Mucosa of stomach (tissue), 1 donor: ENCODE measurements at regions not wholly inside any gene's neighbourhood (a gene's known extent, or its start where the extent isn't known, plus 50 kb on each side); places are given as distances from the start of the nearest gene placed in this dataset.

Experiments
- H3K27me3 ChIP-seq: one replicate; pipeline ENCODE4 v1.7.0; 2013; ENCODE audit warnings: mild to moderate bottlenecking, low read length; ENCODE audit not compliant: control insufficient read depth, insufficient read depth
- H3K36me3 ChIP-seq: one replicate; pipeline ENCODE4 v1.7.0; 2013; ENCODE audit warnings: low read length; ENCODE audit not compliant: control insufficient read depth, insufficient read depth
- H3K4me1 ChIP-seq: one replicate; pipeline ENCODE4 v1.7.0; 2013; ENCODE audit warnings: mild to moderate bottlenecking, low read length; ENCODE audit not compliant: control insufficient read depth, insufficient read depth
- H3K4me3 ChIP-seq: one replicate; pipeline ENCODE4 v1.7.0; 2013; ENCODE audit warnings: low read length
- H3K9ac ChIP-seq: one replicate; pipeline ENCODE4 v1.7.0; 2013; ENCODE audit warnings: mild to moderate bottlenecking, low read length, moderate library complexity
- H3K9me3 ChIP-seq: one replicate; pipeline ENCODE4 v1.7.0; 2013; ENCODE audit warnings: mild to moderate bottlenecking, low read length, moderate library complexity; ENCODE audit not compliant: control insufficient read depth
- donor health status: Pancreatic carcinoma.

DNA sequence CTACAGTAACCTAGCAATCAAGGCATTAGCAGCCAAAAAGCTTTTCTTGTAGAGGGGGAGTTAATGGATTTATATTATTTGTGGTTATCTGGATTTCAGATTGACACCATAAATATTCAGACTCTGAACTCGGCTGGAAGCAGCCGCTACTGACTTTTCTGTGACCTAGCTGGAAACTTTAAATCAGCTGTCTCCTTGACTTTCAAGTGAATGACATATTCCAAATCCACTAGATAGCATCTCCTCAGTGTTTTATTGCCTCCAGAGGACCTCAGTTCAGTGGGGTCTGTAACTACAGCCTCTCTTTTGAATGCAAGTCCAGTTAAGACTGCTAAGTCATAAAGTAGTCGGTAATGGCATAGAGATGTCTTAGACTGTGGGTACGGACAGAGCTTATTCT, 448.5 kb downstream of the NUF2 start:
- no peaks in the 10 kb centered on the region for H3K36me3 ChIP-seq
- no peaks in the 10 kb centered on the region for H3K27me3 ChIP-seq
- no peak overlapping the region for H3K4me3 ChIP-seq
- H3K9ac ChIP-seq, result no peak overlapping the region
- H3K4me1 ChIP-seq, result no peaks in the 10 kb centered on the region
- H3K9me3 ChIP-seq, result no peaks in the 10 kb centered on the region

- Histone ChIP-seq H3K4me1 (no peaks in the 10 kb centered on the region), H3K9me3 (no peaks in the 10 kb centered on the region), H3K9ac (no peak overlapping the region), H3K27me3 (no peaks in the 10 kb centered on the region), H3K4me3 (no peak overlapping the region), H3K36me3 (no peaks in the 10 kb centered on the region)
These were observed 449.9 kb downstream of the NUF2 start for GRCh38 chr1:163771637-163772036.

GRCh38 chr1:163772246-163772645, 450.5 kb downstream of the NUF2 start:
- H3K27me3 ChIP-seq, result no peaks in the 10 kb centered on the region
- H3K36me3 ChIP-seq, result no peaks in the 10 kb centered on the region
- no peak overlapping the region for H3K4me3 ChIP-seq
- no peaks in the 10 kb centered on the region for H3K4me1 ChIP-seq
- no peak overlapping the region for H3K9ac ChIP-seq
- no peaks in the 10 kb centered on the region for H3K9me3 ChIP-seq

DNA sequence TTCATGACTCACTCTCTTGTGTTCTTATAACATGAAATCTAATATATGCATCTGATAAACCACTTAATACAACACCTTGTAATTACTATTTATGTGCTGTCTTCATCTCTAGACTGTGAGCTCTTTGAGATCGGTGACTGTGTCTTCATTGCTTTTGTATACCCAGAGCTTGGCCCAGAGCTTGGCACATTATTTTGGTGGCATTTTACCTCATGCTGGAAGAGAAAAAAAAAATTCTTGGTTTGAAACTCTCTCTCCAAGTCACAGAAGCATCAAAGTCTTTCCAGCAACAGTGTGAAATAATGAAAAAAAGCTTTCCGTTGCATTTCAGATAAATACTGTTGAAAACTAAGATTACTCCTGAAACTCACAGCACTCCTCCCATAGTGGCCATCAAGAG, 451.6 kb downstream of the NUF2 start:
- no peak overlapping the region for H3K9ac ChIP-seq
- no peaks in the 10 kb centered on the region for H3K27me3 ChIP-seq
- H3K9me3 ChIP-seq, result no peaks in the 10 kb centered on the region
- H3K4me1 ChIP-seq, result no peaks in the 10 kb centered on the region
- no peak overlapping the region for H3K4me3 ChIP-seq
- no peaks in the 10 kb centered on the region for H3K36me3 ChIP-seq

GRCh38 chr1:163774401-163774945, 452.7 kb downstream of the NUF2 start:
- Histone ChIP-seq H3K27me3 (no peaks in the 10 kb centered on the region), H3K36me3 (no peaks in the 10 kb centered on the region), H3K9ac (no peak overlapping the region), H3K4me1 (no peaks in the 10 kb centered on the region), H3K4me3 (no peak overlapping the region), H3K9me3 (no peaks in the 10 kb centered on the region)

DNA sequence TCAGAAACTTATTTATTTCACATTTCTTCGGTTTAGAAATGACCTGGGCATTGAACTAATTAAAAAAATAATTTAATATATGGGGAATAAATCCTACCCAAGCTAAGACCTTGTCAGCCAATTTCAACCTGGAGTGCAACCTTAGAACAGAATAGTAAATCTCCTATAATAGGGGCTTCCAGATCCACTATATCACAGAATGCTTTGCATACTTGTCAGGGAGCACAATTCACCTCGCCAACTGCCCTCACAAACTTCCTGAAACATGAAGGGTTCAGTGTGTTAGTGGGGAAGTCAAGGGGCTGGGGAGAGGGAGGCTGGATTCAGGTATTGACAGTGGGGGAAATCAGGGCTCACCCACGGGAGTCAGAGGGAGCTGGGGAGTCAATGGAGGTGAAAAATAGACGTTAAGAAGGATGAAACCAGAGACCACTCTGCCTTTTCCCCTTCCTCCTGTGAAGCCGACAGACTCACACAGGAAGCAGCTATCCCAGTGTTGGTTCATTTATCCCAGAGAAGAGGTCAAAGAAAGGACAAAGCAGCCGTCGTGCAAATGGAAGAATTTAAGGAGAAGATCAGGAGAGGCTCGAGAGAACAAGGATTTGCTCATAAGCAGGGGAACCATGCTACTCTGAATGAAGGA, 453.3 kb downstream of the NUF2 start:
- no peak overlapping the region for H3K9ac ChIP-seq
- H3K36me3 ChIP-seq, result no peaks in the 10 kb centered on the region
- H3K27me3 ChIP-seq, result no peaks in the 10 kb centered on the region
- no peaks in the 10 kb centered on the region for H3K4me1 ChIP-seq
- H3K9me3 ChIP-seq, result no peaks in the 10 kb centered on the region
- H3K4me3 ChIP-seq, result no peak overlapping the region

GRCh38 chr1:163777205-163777604, 455.5 kb downstream of the NUF2 start:
- Histone ChIP-seq H3K36me3 (no peaks in the 10 kb centered on the region), H3K4me1 (no peaks in the 10 kb centered on the region), H3K4me3 (no peak overlapping the region), H3K27me3 (no peaks in the 10 kb centered on the region), H3K9ac (no peak overlapping the region), H3K9me3 (no peaks in the 10 kb centered on the region)

- H3K9me3 ChIP-seq, result no peaks in the 10 kb centered on the region
- H3K4me1 ChIP-seq, result no peaks in the 10 kb centered on the region
- H3K36me3 ChIP-seq, result no peaks in the 10 kb centered on the region
- no peak overlapping the region for H3K9ac ChIP-seq
- no peak overlapping the region for H3K4me3 ChIP-seq
- H3K27me3 ChIP-seq, result no peaks in the 10 kb centered on the region
These were observed 459.4 kb downstream of the NUF2 start for GRCh38 chr1:163781146-163781545.

GRCh38 chr1:163785868-163786405, 464.2 kb downstream of the NUF2 start:
- no peak overlapping the region for H3K4me3 ChIP-seq
- peaks cover 10% of the 10 kb centered on the region for H3K4me1 ChIP-seq
- no peaks in the 10 kb centered on the region for H3K27me3 ChIP-seq
- H3K9me3 ChIP-seq, result no peaks in the 10 kb centered on the region
- H3K36me3 ChIP-seq, result no peaks in the 10 kb centered on the region
- H3K9ac ChIP-seq, result no peak overlapping the region

- Histone ChIP-seq H3K36me3 (no peaks in the 10 kb centered on the region), H3K9ac (no peak overlapping the region), H3K27me3 (no peaks in the 10 kb centered on the region), H3K4me3 (no peak overlapping the region), H3K4me1 (peaks cover 10% of the 10 kb centered on the region), H3K9me3 (no peaks in the 10 kb centered on the region)
These were observed 468.2 kb downstream of the NUF2 start for GRCh38 chr1:163789911-163790310.

- no peaks in the 10 kb centered on the region for H3K27me3 ChIP-seq
- no peaks in the 10 kb centered on the region for H3K36me3 ChIP-seq
- H3K4me3 ChIP-seq, result no peak overlapping the region
- no peaks in the 10 kb centered on the region for H3K9me3 ChIP-seq
- H3K9ac ChIP-seq, result no peak overlapping the region
- H3K4me1 ChIP-seq, result peaks cover 13% of the 10 kb centered on the region
These were observed 472.8 kb downstream of the NUF2 start for GRCh38 chr1:163794551-163794950.

DNA sequence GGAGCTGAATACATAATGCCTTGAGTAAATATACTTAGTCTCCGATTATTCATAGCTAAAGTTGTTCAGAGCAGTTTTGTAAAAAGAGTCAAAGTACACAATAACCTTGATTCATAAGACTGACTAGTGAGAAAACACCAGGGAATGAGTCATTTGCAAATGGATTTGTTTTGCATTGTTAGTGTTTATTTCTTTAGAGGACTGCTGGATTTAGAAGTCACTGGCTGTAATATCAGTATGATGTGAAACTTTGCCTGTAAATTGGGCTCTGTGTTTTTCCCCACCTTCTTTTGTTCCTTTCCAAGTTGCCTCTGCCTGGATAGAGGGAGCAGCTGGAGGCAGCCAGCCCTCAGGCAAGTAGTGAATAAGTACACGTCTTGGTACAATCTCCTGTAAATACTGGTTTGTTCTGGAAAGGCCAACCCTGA, 474.7 kb downstream of the NUF2 start:
- no peaks in the 10 kb centered on the region for H3K9me3 ChIP-seq
- H3K36me3 ChIP-seq, result no peaks in the 10 kb centered on the region
- H3K4me3 ChIP-seq, result no peak overlapping the region
- no peak overlapping the region for H3K9ac ChIP-seq
- H3K4me1 ChIP-seq, result peaks cover 9% of the 10 kb centered on the region
- no peaks in the 10 kb centered on the region for H3K27me3 ChIP-seq
